ENCODE measurements at regions not wholly inside any gene's neighbourhood (a gene's known extent, or its start where the extent isn't known, plus 50 kb on each side); places are given as distances from the start of the nearest gene placed in this dataset.
"Not testable (repeated sequence)": the region's sequence is repeated elsewhere in the genome, so short reads cannot be mapped to it uniquely, and the experiment has no call there.

GRCh38 chr16:77002644-77003043 is 188.3 kb upstream of the MON1B start:
- no peak for DNase-seq

DNA sequence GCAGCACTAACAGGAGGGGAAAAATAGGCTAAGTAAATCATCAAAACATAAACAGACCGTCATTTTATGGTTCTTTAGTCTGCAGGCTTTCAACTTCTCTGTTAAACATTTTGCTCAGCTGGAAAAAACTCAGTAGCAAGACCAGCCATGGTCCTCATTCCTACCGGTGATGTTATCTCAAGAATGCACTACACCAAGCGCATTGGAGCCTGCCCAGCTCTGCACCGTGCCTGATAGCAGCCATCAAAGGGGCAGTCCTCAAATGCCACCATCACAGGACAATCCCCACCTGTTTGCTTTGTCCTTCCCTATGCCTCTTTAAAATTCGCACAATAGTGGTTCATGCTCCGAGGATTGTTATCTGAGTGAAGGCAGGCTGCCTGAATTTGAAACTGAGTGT is 181.5 kb upstream of the MON1B start:
- no peak for DNase-seq

GRCh38 chr16:77014441-77014840 is 176.5 kb upstream of the MON1B start:
- no peak for DNase-seq

- no peak for DNase-seq
Observed at GRCh38 chr16:77030600-77030999, 160.4 kb upstream of the MON1B start.

DNA sequence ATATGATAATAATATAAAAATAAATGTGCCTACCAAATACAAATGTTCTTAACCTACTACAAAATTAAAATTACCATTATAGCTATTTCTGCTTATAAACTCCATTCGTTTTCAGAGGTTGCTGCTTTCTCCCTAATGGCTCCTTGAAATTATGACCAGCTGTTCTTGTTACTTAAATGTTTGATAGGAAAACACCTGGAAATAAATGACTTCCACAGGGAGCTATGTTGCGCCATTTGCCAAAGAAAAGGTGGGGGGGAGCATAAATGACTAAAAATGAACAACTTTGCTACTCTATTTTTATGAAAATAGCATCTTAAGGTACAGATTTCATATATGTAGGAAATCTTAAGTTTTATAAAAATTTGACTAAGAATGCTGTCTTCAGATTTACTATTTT is 157.5 kb upstream of the MON1B start:
- DNase-seq, result no peak

DNA sequence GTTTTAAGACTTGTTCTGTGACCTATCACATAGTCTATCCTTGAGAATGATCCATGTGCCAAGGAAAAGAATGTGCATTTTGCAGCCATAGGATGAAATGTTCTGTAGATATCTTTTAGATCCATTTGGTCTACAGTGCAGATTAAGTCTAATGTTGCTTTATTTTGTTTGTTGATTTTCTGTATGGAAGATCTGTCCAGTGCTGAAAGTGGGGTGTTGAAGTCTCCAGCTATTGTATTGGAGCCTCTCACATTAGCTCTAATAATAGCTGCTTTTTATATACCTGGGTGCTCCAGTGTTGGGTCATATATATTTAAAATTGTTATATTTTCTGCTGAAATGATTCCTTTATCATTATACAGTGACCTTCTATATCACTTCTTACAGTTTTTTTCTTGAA is 155.6 kb upstream of the MON1B start:
- no peak for DNase-seq

DNA sequence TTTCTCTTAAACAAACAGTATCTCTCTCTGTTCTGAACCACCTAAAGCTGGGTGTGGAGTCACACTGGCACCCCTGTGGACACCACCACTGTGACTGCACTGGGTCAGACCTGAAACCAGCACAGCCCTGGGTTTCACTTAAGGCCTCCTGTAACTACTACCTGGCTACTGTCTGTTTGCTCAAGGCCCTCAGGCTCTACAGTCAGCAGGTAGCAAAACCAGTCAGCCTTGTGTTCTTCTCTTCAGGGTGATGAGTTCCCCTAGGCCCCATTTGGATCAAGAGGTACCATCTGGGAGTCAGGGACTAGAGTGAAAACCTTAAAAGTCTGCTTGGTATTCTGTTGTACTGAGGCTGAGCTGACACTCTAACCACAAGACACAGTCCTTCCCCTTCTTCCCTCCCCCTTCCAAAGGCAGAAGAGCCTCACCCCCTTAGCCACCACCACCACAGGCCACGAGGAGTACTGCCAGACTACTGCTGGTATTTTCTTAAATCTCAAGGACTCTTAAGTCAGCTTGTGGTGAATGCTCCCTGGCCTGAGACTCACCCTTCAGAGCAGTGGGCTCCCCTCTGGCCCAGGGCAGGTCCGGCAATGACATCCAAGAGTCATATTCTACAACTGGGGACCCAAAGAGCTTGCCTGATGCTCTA is 153.2 kb upstream of the MON1B start:
- no peak for DNase-seq

- DNase-seq, result no peak
Observed at GRCh38 chr16:77041468-77041867, 149.5 kb upstream of the MON1B start.

GRCh38 chr16:77043076-77043475 is 147.9 kb upstream of the MON1B start:
- no peak for DNase-seq

GRCh38 chr16:77046206-77046605 is 144.8 kb upstream of the MON1B start:
- no peak for DNase-seq

GRCh38 chr16:77048085-77048484 is 142.9 kb upstream of the MON1B start:
- no peak for DNase-seq

- DNase-seq, result no peak
Observed at GRCh38 chr16:77049577-77049976, 141.4 kb upstream of the MON1B start.

DNA sequence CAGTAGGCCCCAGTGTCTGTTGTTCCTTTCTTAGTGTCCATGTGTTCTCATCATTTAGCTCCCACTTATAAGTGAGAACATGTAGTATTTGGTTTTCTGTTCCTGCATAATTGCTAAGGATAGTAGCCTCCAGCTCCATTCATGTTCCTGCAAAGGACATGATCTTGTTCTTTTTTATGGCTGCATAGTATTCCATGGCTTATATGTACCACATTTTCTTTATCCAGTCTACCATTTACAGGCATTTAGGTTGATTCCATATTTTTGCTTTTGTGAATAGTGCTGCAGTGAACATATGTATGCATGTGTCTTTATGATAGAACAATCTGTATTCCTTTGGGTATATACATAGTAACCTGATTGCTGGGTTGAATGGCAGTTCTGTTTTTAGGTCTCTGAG is 134.4 kb upstream of the MON1B start:
- DNase-seq, result not testable (repeated sequence)

GRCh38 chr16:77057161-77057774 is 133.7 kb upstream of the MON1B start:
- DNase-seq, result no peak

DNA sequence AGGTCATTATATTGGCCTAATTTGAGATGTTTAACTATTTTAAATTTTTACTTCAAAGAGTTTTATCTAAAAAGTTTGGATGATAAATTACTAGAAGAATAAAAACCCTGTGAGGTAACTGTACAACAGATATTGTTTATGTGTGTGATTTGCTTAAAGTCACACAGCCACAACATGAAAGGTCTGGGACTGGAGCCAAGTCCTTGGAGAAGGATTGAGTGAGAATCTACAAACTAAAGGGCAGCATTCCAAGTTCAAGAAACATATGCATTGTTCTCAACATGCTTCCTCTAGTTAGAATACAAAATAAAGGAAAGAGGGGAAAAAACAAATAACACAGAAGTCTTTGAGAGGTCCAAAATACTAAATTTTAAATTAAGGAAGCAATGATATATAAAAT is 131.5 kb upstream of the MON1B start:
- no peak for DNase-seq

DNA sequence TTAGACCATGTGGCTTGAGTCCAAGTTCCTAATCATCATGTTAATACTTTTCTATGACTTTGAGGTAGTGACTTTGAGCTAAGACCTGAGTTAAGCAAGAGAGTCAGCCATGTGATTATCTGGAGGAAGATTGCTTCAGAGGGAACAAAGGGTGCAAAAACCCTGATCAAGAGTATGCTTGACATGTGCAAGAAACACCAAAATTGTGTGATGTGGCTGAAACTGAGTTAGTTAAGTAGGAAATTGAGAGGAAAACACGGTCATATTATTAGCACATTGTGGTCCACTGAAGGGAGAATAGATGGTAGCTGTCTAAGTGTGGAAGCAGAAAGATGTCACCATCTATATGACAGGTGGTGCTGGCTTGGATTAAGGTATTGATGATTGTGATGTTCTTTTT is 130.4 kb upstream of the MON1B start:
- DNase-seq, result no peak

GRCh38 chr16:77062878-77063675 is 127.9 kb upstream of the MON1B start:
- DNase-seq, result no peak

DNA sequence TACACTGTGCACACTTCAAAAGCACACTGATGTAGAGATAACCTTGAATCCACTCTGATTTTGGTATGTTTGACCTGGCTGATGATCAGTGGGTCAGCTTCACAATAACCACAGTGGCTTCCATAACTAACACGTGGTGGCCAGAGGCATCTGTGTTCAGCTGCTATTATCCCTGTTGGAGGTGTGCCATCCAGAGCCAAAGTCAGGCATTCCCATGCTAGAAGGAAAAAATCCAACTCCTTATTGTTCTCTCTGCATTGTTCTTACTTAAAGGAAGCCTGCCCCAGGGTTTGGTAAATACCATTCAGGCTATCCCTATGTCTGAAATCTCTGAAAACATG is 127.3 kb upstream of the MON1B start:
- DNase-seq, result no peak

DNA sequence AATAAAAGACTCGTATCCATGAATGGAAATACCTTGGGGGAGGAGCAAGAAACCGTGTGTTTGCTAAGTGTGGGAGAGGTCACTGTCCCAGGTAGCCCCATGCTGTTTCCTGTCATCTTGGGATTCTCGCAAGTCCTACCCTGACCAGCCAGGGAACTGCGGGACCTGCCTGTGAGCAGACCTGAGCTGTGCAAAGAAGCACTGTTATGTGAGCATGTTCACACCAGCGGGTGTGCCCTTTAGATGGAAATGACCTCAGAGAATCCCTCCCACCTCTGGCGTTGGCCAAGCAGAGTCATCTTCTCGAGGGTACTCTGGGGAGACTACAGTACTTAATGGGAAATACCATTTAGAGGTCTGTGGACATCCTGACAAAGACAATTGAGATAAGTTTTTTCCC is 127.0 kb upstream of the MON1B start:
- no peak for DNase-seq

DNA sequence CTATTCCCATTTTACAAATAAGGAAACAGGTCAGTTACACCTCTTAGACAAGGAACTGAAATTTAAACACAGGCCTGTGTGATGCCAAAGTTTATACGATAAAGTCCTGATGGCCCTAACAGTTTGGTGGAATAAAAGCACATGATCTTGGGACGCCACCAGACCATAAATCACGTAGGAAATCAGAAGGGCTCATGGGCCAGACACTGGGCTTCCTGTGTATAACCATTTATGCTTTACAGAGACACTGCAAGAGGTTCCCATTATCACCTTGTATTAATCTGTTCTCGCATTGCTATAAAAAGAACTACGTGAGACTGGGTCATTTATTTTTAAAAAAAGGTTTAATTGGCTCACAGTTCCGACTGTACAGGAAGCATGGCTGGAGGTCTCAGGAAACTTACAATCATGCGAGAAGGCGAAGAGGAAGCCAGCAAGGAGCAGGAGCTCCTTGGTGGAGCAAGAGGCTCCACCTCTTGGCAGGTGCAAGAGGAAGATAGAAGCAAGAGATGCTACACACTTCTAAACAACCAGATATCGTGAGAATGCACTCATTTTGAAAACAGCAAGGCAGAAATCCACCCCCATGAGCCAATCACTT is 124.0 kb upstream of the MON1B start:
- DNase-seq, result no peak

- no peak for DNase-seq
Observed at GRCh38 chr16:77067900-77068299, 123.1 kb upstream of the MON1B start.

DNA sequence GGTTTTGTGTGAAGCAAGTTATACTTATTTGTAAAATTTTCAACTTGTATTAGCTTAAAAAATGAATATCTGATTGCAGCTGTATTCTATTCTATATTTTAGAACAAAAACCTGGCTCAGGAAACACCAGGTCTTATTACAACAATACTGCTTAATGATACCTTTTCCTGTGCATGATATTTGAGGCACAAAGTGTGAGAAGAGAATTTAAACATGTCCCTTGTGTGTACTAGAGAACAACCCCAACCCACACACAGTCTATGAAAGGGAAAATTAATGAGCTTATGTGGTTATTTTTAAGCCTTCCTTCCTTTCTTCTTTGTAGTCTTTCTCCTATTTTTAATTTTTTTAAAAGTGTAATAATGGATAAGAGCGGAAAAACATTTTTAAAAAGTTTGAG is 122.6 kb upstream of the MON1B start:
- no peak for DNase-seq

GRCh38 chr16:77069929-77070328 is 121.1 kb upstream of the MON1B start:
- DNase-seq, result no peak

GRCh38 chr16:77070683-77071082 is 120.3 kb upstream of the MON1B start:
- DNase-seq, result no peak
